ENCODE measurements at regions not wholly inside any gene's neighbourhood (a gene's known extent, or its start where the extent isn't known, plus 50 kb on each side); places are given as distances from the start of the nearest gene placed in this dataset.

DNA sequence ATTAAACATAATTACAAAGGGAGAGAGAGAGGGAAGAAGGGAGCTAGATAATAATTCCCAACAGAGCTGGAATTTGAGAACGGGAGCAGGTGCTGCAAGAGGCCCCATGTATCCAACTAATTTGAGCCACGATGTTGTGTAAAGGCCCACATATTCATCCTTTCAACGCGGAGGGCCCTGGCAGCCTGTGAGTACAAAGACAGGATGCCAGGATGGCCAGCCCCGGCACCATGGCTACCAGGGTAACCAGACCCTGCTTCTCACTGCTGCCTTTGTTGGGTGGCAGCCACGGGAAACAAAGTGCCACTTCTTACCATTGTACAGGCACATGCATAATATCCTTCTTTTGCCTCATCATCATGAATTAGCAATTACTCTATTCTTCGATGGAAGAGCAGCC lies 492.0 kb upstream of the NRSN1 start:
- H3K27me3 ChIP-seq = no peaks in the 10 kb centered on the region
- TF ChIP-seq, protein P1, sequence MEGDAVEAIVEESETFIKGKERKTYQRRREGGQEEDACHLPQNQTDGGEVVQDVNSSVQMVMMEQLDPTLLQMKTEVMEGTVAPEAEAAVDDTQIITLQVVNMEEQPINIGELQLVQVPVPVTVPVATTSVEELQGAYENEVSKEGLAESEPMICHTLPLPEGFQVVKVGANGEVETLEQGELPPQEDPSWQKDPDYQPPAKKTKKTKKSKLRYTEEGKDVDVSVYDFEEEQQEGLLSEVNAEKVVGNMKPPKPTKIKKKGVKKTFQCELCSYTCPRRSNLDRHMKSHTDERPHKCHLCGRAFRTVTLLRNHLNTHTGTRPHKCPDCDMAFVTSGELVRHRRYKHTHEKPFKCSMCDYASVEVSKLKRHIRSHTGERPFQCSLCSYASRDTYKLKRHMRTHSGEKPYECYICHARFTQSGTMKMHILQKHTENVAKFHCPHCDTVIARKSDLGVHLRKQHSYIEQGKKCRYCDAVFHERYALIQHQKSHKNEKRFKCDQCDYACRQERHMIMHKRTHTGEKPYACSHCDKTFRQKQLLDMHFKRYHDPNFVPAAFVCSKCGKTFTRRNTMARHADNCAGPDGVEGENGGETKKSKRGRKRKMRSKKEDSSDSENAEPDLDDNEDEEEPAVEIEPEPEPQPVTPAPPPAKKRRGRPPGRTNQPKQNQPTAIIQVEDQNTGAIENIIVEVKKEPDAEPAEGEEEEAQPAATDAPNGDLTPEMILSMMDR (IDR thresholded peaks at IDR 0.05) = no peak
- no peaks in the 10 kb centered on the region for H3K36me3 ChIP-seq
- DNase-seq (no peak), ATAC-seq (no peak)
- no peaks in the 10 kb centered on the region for H3K9me3 ChIP-seq
- intact Hi-C loops (cut with DNase I) = no loop called here
- no peak overlapping the region for H3K27ac ChIP-seq
- H3K4me3 ChIP-seq = no peak overlapping the region
- H3K4me1 ChIP-seq = no peaks in the 10 kb centered on the region

DNA sequence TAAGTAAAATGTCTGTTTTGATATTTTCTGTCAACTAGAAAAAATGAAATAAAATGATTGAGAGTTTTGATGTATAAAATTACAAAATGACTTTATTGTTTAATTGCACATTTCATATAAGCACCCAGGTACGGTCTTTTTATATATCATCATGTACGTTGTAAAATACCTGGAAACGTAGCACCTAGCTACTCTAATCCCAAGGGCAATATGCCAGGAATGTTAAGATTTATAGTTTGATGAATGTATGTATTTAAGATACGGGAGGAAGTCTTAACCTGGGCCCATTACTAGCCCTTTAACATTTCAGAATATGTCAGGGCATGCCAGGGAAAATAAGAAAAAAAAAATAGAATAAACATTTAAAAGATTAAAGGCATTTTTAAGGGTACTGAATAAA lies 490.9 kb upstream of the NRSN1 start:
- ATAC-seq (no peak), DNase-seq (no peak)
- Histone ChIP-seq H3K4me1 (no peaks in the 10 kb centered on the region), H3K27ac (no peak overlapping the region), H3K27me3 (no peaks in the 10 kb centered on the region), H3K4me3 (no peak overlapping the region), H3K36me3 (no peaks in the 10 kb centered on the region), H3K9me3 (no peaks in the 10 kb centered on the region)
- intact Hi-C loops (cut with DNase I) = no loop called here
- TF ChIP-seq, protein P1 (IDR thresholded peaks at IDR 0.05) = no peak

DNA sequence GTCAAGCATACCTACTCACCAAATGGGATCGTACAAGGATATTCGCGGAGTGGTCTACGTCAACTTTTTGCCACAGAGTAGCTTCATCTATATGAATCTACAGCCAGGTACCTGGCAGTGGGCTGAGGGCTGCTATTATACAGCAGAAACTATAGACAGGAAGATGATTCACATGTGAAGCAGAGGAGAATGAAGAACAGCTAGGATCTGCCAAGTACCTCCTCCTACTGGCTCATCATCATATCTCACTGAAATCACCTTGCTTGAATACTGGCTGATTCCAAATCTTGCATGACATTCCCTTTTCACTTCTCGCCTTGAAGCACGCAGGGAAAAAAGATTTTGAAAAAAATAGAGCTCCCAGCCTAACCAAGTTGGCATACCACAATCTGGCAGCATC lies 488.7 kb upstream of the NRSN1 start:
- Histone ChIP-seq H3K27ac (no peak overlapping the region), H3K4me1 (no peaks in the 10 kb centered on the region), H3K9me3 (no peaks in the 10 kb centered on the region), H3K4me3 (no peak overlapping the region), H3K36me3 (no peaks in the 10 kb centered on the region), H3K27me3 (no peaks in the 10 kb centered on the region)
- intact Hi-C loops (cut with DNase I) = no loop called here
- ATAC-seq = no peak
- TF ChIP-seq, protein P1 (IDR thresholded peaks at IDR 0.05) = no peak
- DNase-seq = no peak

DNA sequence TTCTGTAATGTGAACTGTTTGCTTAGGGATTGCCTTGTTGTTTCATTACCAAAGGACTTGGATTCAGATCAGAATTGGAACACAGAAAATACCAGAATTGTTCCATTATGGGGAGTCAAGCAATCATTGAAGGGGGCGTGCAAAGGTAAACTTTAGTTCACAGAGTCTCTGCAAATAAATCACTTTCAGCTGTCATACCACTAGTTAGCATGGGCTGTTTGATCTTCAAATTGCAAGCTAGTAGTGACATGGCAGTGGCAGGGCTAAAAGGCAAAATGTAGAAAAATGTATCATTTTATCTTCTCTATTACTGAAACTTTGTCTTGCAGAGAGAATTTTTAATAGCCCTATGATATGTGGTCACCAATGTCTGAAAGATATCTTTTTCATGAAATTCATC lies 483.2 kb upstream of the NRSN1 start:
- Histone ChIP-seq H3K36me3 (no peaks in the 10 kb centered on the region), H3K27me3 (no peaks in the 10 kb centered on the region), H3K4me3 (no peak overlapping the region), H3K9me3 (no peaks in the 10 kb centered on the region), H3K27ac (no peak overlapping the region), H3K4me1 (no peaks in the 10 kb centered on the region)
- intact Hi-C loops (cut with DNase I) = no loop called here
- DNase-seq (no peak), ATAC-seq (no peak)
- TF ChIP-seq, protein P1 (IDR thresholded peaks at IDR 0.05) = no peak

DNA sequence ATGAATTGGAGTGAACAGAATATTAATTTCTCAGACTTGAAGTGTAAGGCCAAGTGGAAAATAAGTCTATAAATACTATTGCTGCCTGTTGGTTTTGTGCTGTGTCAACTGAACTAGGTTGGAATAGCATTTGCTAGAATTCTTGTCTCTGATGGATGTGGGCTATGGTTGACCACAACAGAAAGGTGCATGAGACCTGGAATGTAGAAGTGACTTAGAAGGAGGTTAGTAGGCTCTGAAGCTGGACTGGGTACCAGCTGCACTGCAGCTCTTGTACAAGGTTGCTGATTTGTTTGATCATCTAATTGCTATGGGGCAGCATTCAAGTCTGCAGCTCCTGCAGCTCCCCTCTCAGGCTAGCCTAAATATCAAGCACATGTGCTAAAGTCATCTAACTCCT lies 479.0 kb upstream of the NRSN1 start:
- no peaks in the 10 kb centered on the region for H3K9me3 ChIP-seq
- no peak for ATAC-seq
- no peaks in the 10 kb centered on the region for H3K27me3 ChIP-seq
- TF ChIP-seq, protein P1 (IDR thresholded peaks at IDR 0.05) = no peak
- no peaks in the 10 kb centered on the region for H3K4me1 ChIP-seq
- intact Hi-C loops (cut with DNase I) = no loop called here
- no peak for DNase-seq
- H3K36me3 ChIP-seq = no peaks in the 10 kb centered on the region
- H3K4me3 ChIP-seq = no peak overlapping the region
- no peak overlapping the region for H3K27ac ChIP-seq

DNA sequence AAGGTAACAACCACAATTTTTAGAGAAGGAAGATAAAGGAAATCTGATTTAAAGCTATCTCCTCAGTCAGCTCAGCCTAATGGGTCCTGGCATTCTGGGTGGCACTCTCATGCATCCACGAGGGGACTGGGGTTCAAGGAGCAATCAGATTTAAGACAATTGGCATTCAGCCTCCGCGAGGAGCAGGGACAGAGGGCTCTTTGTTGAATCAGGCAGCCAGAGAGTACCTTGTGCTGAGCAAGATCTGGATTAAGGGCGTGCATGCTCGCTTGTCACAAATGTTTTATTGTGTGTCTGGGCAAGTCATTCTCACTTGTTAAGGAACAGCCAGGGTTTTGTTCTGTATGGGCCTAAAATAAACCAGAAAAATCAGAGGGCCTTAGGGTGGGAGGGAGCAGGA lies 475.3 kb upstream of the NRSN1 start:
- Histone ChIP-seq H3K4me1 (no peaks in the 10 kb centered on the region), H3K27ac (no peak overlapping the region), H3K4me3 (no peak overlapping the region), H3K27me3 (no peaks in the 10 kb centered on the region), H3K9me3 (no peaks in the 10 kb centered on the region), H3K36me3 (no peaks in the 10 kb centered on the region)
- ATAC-seq (no peak), DNase-seq (no peak)
- intact Hi-C loops (cut with DNase I) = no loop called here
- TF ChIP-seq, protein P1 (IDR thresholded peaks at IDR 0.05) = no peak
